Neural progenitor cell (in vitro differentiated cells): ENCODE measurements at regions not wholly inside any gene's neighbourhood (a gene's known extent, or its start where the extent isn't known, plus 50 kb on each side); places are given as distances from the start of the nearest gene placed in this dataset.

ENCODE experiments used
- CTCF ChIP-seq: fragments of 200-600 bp; sonication (generic); IDR thresholded peaks from 2 replicates; pipeline ENCODE4 v1.5.1; 2017; ENCODE audit warnings: antibody characterized with exemption, mild to moderate bottlenecking
- EZH2 ChIP-seq: fragments of 200-600 bp; sonication (generic); IDR thresholded peaks from 2 replicates; pipeline ENCODE4 v1.6.1; 2017; ENCODE audit warnings: antibody characterized with exemption, mild to moderate bottlenecking, moderate library complexity
- EZH2phosphoT487 ChIP-seq: fragments of 200-600 bp; sonication (generic); IDR thresholded peaks from 2 replicates; pipeline ENCODE4 v1.6.1; 2017; ENCODE audit warnings: antibody characterized with exemption

GRCh38 chr4:11209826-11210225, 218.9 kb downstream of the HS3ST1 start:
- no peak for TF ChIP-seq CTCF
- no peak for TF ChIP-seq EZH2
- TF ChIP-seq EZH2phosphoT487 = no peak
